ENCODE measurements at regions not wholly inside any gene's neighbourhood (a gene's known extent, or its start where the extent isn't known, plus 50 kb on each side); places are given as distances from the start of the nearest gene placed in this dataset.

DNA sequence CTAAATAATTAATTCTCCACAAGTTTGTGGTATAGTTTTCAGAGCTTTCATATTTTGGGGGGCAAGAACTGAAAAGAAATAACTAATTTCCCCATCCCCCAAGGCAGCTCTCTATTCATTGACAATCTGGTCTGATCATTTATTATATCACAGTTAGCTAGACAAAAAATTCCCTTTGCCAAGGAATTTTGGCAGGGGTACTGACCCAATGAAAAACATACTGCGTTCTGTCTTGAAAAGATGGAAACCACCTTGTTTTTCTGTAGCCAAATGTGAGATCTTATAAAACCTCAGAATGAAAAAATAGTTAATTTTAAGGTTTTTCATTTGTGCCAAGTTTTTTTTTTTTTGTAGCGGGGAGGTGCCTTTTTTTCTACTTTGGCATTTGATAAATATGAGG lies 1008.9 kb downstream of the EFNA5 start:
- no peak for TF ChIP-seq CEBPB (IDR thresholded peaks at IDR 0.05)
- TF ChIP-seq, protein P1, sequence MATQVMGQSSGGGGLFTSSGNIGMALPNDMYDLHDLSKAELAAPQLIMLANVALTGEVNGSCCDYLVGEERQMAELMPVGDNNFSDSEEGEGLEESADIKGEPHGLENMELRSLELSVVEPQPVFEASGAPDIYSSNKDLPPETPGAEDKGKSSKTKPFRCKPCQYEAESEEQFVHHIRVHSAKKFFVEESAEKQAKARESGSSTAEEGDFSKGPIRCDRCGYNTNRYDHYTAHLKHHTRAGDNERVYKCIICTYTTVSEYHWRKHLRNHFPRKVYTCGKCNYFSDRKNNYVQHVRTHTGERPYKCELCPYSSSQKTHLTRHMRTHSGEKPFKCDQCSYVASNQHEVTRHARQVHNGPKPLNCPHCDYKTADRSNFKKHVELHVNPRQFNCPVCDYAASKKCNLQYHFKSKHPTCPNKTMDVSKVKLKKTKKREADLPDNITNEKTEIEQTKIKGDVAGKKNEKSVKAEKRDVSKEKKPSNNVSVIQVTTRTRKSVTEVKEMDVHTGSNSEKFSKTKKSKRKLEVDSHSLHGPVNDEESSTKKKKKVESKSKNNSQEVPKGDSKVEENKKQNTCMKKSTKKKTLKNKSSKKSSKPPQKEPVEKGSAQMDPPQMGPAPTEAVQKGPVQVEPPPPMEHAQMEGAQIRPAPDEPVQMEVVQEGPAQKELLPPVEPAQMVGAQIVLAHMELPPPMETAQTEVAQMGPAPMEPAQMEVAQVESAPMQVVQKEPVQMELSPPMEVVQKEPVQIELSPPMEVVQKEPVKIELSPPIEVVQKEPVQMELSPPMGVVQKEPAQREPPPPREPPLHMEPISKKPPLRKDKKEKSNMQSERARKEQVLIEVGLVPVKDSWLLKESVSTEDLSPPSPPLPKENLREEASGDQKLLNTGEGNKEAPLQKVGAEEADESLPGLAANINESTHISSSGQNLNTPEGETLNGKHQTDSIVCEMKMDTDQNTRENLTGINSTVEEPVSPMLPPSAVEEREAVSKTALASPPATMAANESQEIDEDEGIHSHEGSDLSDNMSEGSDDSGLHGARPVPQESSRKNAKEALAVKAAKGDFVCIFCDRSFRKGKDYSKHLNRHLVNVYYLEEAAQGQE (IDR thresholded peaks at IDR 0.05; ENCODE audit: low read depth) = no peak
- no peak for TF ChIP-seq EGR1 (IDR thresholded peaks at IDR 0.05)
- no peak for TF ChIP-seq NFIC (IDR thresholded peaks at IDR 0.05)

DNA sequence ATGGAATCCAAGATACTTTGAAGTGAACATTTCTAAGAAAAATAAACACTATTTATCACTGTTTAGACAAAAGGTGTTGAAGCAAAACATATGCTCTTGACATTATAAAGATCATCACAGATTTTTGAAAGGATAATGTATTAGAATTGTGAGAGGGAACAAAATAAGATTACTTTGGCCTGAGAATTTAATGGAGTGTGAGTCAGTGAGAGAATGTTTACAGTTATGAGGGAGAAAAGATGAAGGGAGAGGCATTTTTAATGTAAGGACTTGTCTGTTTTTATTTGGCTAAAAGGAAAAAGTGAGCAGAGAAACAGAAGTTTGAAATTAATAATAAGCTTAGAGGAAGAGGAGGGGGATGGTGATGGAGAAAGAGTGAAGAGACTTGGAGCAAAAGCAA lies 1010.1 kb downstream of the EFNA5 start:
- TF ChIP-seq TCF12 (IDR thresholded peaks at IDR 0.05; ENCODE audit: low read depth) (no peak), EGR1 (IDR thresholded peaks at IDR 0.05) (no peak), RAD21 (IDR thresholded peaks at IDR 0.05; ENCODE audit: low read depth) (no peak), FOXM1 (IDR thresholded peaks at IDR 0.05; ENCODE audit: borderline replicate concordance, low read depth) (no peak), CEBPB (IDR thresholded peaks at IDR 0.05) (no peak), CREB1 (IDR thresholded peaks at IDR 0.05; ENCODE audit: low read depth) (no peak), ZBTB7A (IDR thresholded peaks at IDR 0.05; ENCODE audit: low read depth) (no peak), YY1 (IDR thresholded peaks at IDR 0.05; ENCODE audit: low read depth) (no peak), NFIC (IDR thresholded peaks at IDR 0.05) (no peak), EP300 (IDR thresholded peaks at IDR 0.05; ENCODE audit: borderline replicate concordance) (no peak), TEAD4 (IDR thresholded peaks at IDR 0.05) (no peak), TAF1 (IDR thresholded peaks at IDR 0.05; ENCODE audit: low read depth) (no peak)
- TF ChIP-seq, protein P2, sequence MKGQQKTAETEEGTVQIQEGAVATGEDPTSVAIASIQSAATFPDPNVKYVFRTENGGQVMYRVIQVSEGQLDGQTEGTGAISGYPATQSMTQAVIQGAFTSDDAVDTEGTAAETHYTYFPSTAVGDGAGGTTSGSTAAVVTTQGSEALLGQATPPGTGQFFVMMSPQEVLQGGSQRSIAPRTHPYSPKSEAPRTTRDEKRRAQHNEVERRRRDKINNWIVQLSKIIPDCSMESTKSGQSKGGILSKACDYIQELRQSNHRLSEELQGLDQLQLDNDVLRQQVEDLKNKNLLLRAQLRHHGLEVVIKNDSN (IDR thresholded peaks at IDR 0.05) = no peak
- TF ChIP-seq, protein P1 (IDR thresholded peaks at IDR 0.05; ENCODE audit: low read depth) = no peak
- TF ChIP-seq, protein P3, sequence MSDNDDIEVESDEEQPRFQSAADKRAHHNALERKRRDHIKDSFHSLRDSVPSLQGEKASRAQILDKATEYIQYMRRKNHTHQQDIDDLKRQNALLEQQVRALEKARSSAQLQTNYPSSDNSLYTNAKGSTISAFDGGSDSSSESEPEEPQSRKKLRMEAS (IDR thresholded peaks at IDR 0.05) = no peak

DNA sequence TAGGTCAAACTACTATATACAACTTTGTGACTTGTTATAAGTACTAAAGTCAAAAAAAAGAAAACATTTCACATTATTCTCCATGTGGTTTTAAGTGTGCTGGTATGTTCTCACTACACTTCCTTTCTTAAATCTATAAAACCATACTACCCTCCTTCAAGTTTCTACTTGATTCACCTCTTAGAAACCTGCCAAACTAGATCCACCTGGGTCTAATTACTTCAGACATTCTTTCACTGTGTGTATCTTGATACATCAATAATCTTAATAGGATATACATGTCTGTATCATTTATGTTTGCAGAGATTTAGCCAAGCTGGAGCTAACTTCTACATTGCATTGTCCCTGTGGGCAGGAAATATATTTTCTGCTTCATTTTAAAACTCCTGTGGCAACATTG lies 1012.6 kb downstream of the EFNA5 start:
- TF ChIP-seq YY1 (IDR thresholded peaks at IDR 0.05; ENCODE audit: low read depth) (no peak), NFIC (IDR thresholded peaks at IDR 0.05) (no peak), TAF1 (IDR thresholded peaks at IDR 0.05; ENCODE audit: low read depth) (no peak), EGR1 (IDR thresholded peaks at IDR 0.05) (no peak), TCF12 (IDR thresholded peaks at IDR 0.05; ENCODE audit: low read depth) (no peak), ZBTB7A (IDR thresholded peaks at IDR 0.05; ENCODE audit: low read depth) (no peak), CREB1 (IDR thresholded peaks at IDR 0.05; ENCODE audit: low read depth) (no peak), EP300 (IDR thresholded peaks at IDR 0.05; ENCODE audit: borderline replicate concordance) (no peak), CEBPB (IDR thresholded peaks at IDR 0.05) (no peak)
- TF ChIP-seq, protein P2 (IDR thresholded peaks at IDR 0.05) = no peak
- TF ChIP-seq, protein P3 (IDR thresholded peaks at IDR 0.05) = no peak

DNA sequence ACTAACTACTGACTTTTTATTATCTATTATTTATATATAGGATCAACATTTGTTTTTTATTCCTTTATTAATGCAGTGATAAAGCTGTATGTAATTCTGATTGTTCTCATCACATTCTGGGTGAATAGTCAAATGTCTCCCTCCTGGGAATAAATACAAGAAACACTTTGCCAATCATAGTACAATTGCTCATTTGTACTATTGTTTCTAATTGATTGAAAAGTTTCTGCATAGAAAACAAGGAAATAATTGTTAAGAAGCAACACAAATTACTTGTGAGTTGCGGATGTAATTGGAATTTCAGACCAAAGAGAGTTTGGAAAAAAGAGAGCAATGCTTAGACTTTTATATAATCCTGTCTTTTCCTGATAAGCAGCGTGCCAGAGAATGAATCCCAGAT lies 1013.9 kb downstream of the EFNA5 start:
- TF ChIP-seq YY1 (IDR thresholded peaks at IDR 0.05; ENCODE audit: low read depth) (no peak), TCF12 (IDR thresholded peaks at IDR 0.05; ENCODE audit: low read depth) (no peak), FOXM1 (IDR thresholded peaks at IDR 0.05; ENCODE audit: borderline replicate concordance, low read depth) (no peak), CEBPB (IDR thresholded peaks at IDR 0.05) (no peak)

DNA sequence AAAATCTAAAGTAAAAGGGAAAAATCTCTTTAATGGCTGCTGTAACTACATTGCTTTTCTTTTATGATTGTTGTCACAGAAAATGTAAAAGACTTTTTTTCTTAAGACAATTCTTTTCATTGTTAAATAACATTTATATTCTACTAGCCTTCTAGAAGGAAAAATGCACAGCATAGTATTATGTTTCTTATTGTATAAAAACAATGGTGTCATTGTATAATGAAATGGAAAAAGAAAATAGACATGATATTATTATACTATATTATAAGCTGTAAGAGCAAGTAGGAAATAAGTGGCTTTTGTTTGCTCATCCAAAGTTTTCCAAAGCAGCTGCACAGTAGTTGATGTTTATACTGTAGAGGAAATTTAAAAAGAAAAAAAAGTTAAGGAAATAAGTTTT lies 1021.7 kb downstream of the EFNA5 start:
- TF ChIP-seq, protein P2 (IDR thresholded peaks at IDR 0.05) = no peak
- no peak for TF ChIP-seq RAD21 (IDR thresholded peaks at IDR 0.05; ENCODE audit: low read depth)

DNA sequence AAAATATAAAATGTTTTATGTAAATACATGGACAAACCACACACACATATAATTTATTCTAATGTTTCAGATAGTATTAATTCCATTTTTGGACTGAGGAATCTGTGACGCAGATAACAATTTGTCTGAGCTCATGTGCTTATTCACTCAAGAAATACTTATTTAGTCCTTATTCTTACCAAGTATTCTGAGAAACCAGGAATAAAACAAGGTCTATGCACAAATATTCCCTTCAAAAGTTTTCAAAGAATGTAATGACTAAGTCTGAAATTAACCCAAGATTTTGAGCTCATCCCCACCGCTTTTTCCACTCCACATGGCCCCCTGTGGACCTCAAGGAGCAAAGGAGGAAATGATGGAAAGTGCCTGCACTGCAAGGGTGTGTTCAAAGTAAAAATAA lies 1022.3 kb downstream of the EFNA5 start:
- TF ChIP-seq EGR1 (IDR thresholded peaks at IDR 0.05) (no peak), CEBPB (IDR thresholded peaks at IDR 0.05) (no peak), FOXM1 (IDR thresholded peaks at IDR 0.05; ENCODE audit: borderline replicate concordance, low read depth) (no peak), EP300 (IDR thresholded peaks at IDR 0.05; ENCODE audit: borderline replicate concordance) (no peak), YY1 (IDR thresholded peaks at IDR 0.05; ENCODE audit: low read depth) (no peak), CREB1 (IDR thresholded peaks at IDR 0.05; ENCODE audit: low read depth) (no peak), ZBTB7A (IDR thresholded peaks at IDR 0.05; ENCODE audit: low read depth) (no peak), TEAD4 (IDR thresholded peaks at IDR 0.05) (no peak), TCF12 (IDR thresholded peaks at IDR 0.05; ENCODE audit: low read depth) (no peak)
- TF ChIP-seq, protein P3 (IDR thresholded peaks at IDR 0.05) = no peak
- TF ChIP-seq, protein P2 (IDR thresholded peaks at IDR 0.05) = no peak
